Endothelial cell of umbilical vein (primary cell): ENCODE measurements at regions not wholly inside any gene's neighbourhood (a gene's known extent, or its start where the extent isn't known, plus 50 kb on each side); places are given as distances from the start of the nearest gene placed in this dataset.

Experiments used
- BruUV-seq: library from RNA; stranded (reverse); fragments of 400-500 nt; replicated peaks from 2 replicates; lab custom pipeline; 2021; lab: Mats Ljungman, UMichigan
- CTCF ChIA-PET: fragments of 300-600, 350-600 bp; sonication (Branson Sonifier 250); formaldehyde crosslinking; loops from one replicate; lab custom pipeline; 2021; ENCODE audit warnings: antibody characterized with exemption, inconsistent platforms; lab: Charles Lee
- POLR2A ChIA-PET: fragments of 300-600, 350-600 bp; sonication (Branson Sonifier 250); formaldehyde crosslinking; loops from one replicate; lab custom pipeline; 2021; ENCODE audit warnings: antibody characterized with exemption, inconsistent platforms; lab: Charles Lee
- DNase-seq: peaks from one replicate; pipeline ENCODE4 v3.0.0-alpha.2; 2011; ENCODE audit warnings: low read depth, low spot score
- FAIRE-seq: peaks from 2 replicates; lab custom pipeline; 2011; peaks lifted over from hg19 to GRCh38; lab: Jason Lieb, UNC
- H2AFZ ChIP-seq: 2 replicates; pipeline ENCODE4 v1.6.0; 2012; ENCODE audit warnings: low read depth, low read length, control low read depth, inconsistent platforms
- H3K27ac ChIP-seq: 2 replicates; pipeline ENCODE4 v1.5.1; 2011; ENCODE audit warnings: low read depth, mild to moderate bottlenecking, control low read depth, low read length, moderate library complexity; ENCODE audit not compliant: insufficient read depth
- H3K27me3 ChIP-seq, 2 experiments: 2 replicates each; pipeline versions ENCODE4 v1.6.0 to v1.6.1; 2011; ENCODE audit warnings: low read length in 2 of 2, mixed read lengths in 1 of 2; ENCODE audit not compliant: control insufficient read depth in 2 of 2, insufficient read depth in 2 of 2
- H3K36me3 ChIP-seq, 2 experiments: 2 replicates in 1 of 2; 3 replicates in 1 of 2; pipeline ENCODE4 v1.5.1; 2011; ENCODE audit warnings: low read length in 2 of 2, mild to moderate bottlenecking in 1 of 2, moderate library complexity in 1 of 2; ENCODE audit not compliant: control insufficient read depth in 2 of 2, insufficient read depth in 2 of 2; ENCODE audit errors: extremely low read depth in 1 of 2
- H3K4me1 ChIP-seq: 3 replicates; pipeline ENCODE4 v1.5.1; 2011; ENCODE audit warnings: mild to moderate bottlenecking, low read length; ENCODE audit not compliant: control insufficient read depth, insufficient read depth; ENCODE audit errors: extremely low read depth
- H3K4me2 ChIP-seq: 2 replicates; pipeline ENCODE4 v1.6.1; 2011; ENCODE audit warnings: low read length, control low read depth, mixed read lengths; ENCODE audit not compliant: insufficient read depth
- H3K4me3 ChIP-seq, 3 experiments: fragments of 200-600 bp in 1 of 3; sonication (generic), shearing (Covaris generic) in 1 of 3; replicated peaks in 1 of 3; 2 replicates each; pipeline ENCODE4 v1.5.1; 2011 to 2016; ENCODE audit warnings: control low read depth in 3 of 3, low read length in 3 of 3, mild to moderate bottlenecking in 2 of 3, inconsistent platforms in 1 of 3, low read depth in 1 of 3, moderate library complexity in 1 of 3; ENCODE audit not compliant: insufficient read depth in 1 of 3
- H3K79me2 ChIP-seq: 2 replicates; pipeline ENCODE4 v1.6.0; 2012; ENCODE audit warnings: low read length, inconsistent platforms; ENCODE audit not compliant: control insufficient read depth, insufficient read depth
- H3K9ac ChIP-seq: replicated peaks from 2 replicates; pipeline ENCODE3; 2011; ENCODE audit warnings: low read length, control low read depth; ENCODE audit not compliant: insufficient read depth; ENCODE audit errors: extremely low read depth
- H3K9me1 ChIP-seq: replicated peaks from 3 replicates; pipeline ENCODE4 v1.6.0; 2011; ENCODE audit warnings: mild to moderate bottlenecking, low read length; ENCODE audit not compliant: control insufficient read depth, insufficient read depth; ENCODE audit errors: extremely low read depth
- H3K9me3 ChIP-seq: replicated peaks from 2 replicates; pipeline ENCODE4 v1.5.1; 2012; ENCODE audit warnings: low read length, inconsistent platforms; ENCODE audit not compliant: control insufficient read depth, insufficient read depth
- H4K20me1 ChIP-seq: replicated peaks from 2 replicates; pipeline ENCODE3; 2011; ENCODE audit warnings: mild to moderate bottlenecking, low read length; ENCODE audit not compliant: control insufficient read depth, insufficient read depth; ENCODE audit errors: extremely low read depth
- EZH2 ChIP-seq: IDR thresholded peaks from 2 replicates; pipeline ENCODE4 v1.6.1; 2012; ENCODE audit warnings: borderline replicate concordance, low read depth, mild to moderate bottlenecking, moderate library complexity, low read length, inconsistent platforms; ENCODE audit not compliant: severe bottlenecking
- FOS ChIP-seq: IDR thresholded peaks from 2 replicates; pipeline ENCODE4 v1.6.1; 2011; ENCODE audit warnings: mild to moderate bottlenecking, low read length, moderate library complexity, borderline replicate concordance; ENCODE audit not compliant: insufficient read depth
- GATA2 ChIP-seq: IDR thresholded peaks from 2 replicates; pipeline ENCODE4 v1.7.0; 2011; ENCODE audit warnings: low read depth, mild to moderate bottlenecking, moderate library complexity, mixed read lengths, low read length; ENCODE audit not compliant: insufficient read length, insufficient read depth
- JUN ChIP-seq: IDR thresholded peaks from 2 replicates; pipeline ENCODE4 v1.6.1; 2011; ENCODE audit warnings: borderline replicate concordance, low read depth; ENCODE audit not compliant: insufficient read length, insufficient read depth
- MYC ChIP-seq: IDR thresholded peaks from one replicate; pipeline ENCODE4 v1.6.1; 2011; ENCODE audit warnings: mild to moderate bottlenecking, low read depth, low read length
- POLR2A ChIP-seq: IDR thresholded peaks from 2 replicates; pipeline ENCODE4 v1.6.1; 2012; ENCODE audit warnings: low read depth, mild to moderate bottlenecking, control low read depth, low read length
- POLR2AphosphoS5 ChIP-seq: IDR thresholded peaks from 2 replicates; pipeline ENCODE4 v1.6.1; 2012; ENCODE audit warnings: low read depth, mild to moderate bottlenecking, control low read depth, low read length, moderate library complexity; ENCODE audit not compliant: insufficient read depth
- dilution Hi-C: fragments of 300-500 bp; cut with MboI; formaldehyde crosslinking; loops from one replicate; pipeline ENCODE4 v1.15.0; 2019; ENCODE audit warnings: low sequenced_read_pairs; ENCODE audit not compliant: extremely low pct_ligation_motif_present
- intact Hi-C: fragments of 100-400 bp; cut with micrococcal nuclease; formaldehyde crosslinking; loops from one replicate; pipeline ENCODE4 v1.10.0; 2022
- TF ChIP-seq, protein P1 (sequence below), 2 donors: IDR thresholded peaks; 1 replicate in 1 of 2; 2 replicates in 1 of 2; pipeline ENCODE4 v1.5.1; 2011; ENCODE audit warnings: low read length in 2 of 2, mild to moderate bottlenecking in 2 of 2, moderate library complexity in 2 of 2, control low read depth in 1 of 2, inconsistent platforms in 1 of 2, low read depth in 1 of 2; ENCODE audit not compliant: insufficient read depth in 1 of 2; ENCODE audit errors: extremely low read depth in 1 of 2
- TF ChIP-seq, protein P2 (sequence below): IDR thresholded peaks from 2 replicates; pipeline ENCODE4 v1.6.1; 2011; ENCODE audit not compliant: insufficient read depth, insufficient read length

DNA sequence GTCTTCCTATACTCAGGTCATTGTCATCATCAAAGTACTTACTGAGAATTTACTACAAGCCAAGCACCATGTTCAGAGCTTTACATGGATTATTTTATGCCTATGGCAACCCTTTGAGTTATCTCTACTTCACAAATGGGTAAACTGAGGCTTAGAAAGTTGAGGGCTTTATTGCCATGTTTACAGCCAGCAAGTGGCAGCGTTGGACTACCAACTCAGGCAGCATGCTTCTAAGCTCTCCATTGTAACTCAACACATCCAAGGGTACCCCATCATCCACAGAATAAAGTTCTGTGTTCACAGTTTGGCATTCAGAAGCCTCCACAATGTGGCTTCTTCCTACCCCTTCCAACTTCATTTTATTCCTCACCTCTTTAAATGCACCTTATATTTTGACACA is 422.6 kb upstream of the GRIA1 start:
- ChIA-PET CTCF (no interaction called here), POLR2A (no interaction called here)
- Histone ChIP-seq H3K9me1 (no peaks in the 10 kb centered on the region), H3K79me2 (no peaks in the 10 kb centered on the region), H3K4me3 (no peak overlapping the region), H3K4me1 (no peaks in the 10 kb centered on the region), H3K9me3 (peaks cover 2% of the 10 kb centered on the region), H3K27ac (no peak overlapping the region), H4K20me1 (no peaks in the 10 kb centered on the region), H3K4me2 (no peak overlapping the region), H3K9ac (no peak overlapping the region), H3K27me3 (no peaks in the 10 kb centered on the region), H3K36me3 (no peaks in the 10 kb centered on the region), H2AFZ (no peak overlapping the region)
- dilution Hi-C loops (no loop called here), intact Hi-C loops (no loop called here)
- FAIRE-seq = no peak
- BruUV-seq = no TSS peak
- TF ChIP-seq POLR2AphosphoS5 (no peak), GATA2 (no peak), JUN (no peak), MYC (no peak), EZH2 (no peak), POLR2A (no peak), FOS (no peak)
- TF ChIP-seq, protein P1, sequence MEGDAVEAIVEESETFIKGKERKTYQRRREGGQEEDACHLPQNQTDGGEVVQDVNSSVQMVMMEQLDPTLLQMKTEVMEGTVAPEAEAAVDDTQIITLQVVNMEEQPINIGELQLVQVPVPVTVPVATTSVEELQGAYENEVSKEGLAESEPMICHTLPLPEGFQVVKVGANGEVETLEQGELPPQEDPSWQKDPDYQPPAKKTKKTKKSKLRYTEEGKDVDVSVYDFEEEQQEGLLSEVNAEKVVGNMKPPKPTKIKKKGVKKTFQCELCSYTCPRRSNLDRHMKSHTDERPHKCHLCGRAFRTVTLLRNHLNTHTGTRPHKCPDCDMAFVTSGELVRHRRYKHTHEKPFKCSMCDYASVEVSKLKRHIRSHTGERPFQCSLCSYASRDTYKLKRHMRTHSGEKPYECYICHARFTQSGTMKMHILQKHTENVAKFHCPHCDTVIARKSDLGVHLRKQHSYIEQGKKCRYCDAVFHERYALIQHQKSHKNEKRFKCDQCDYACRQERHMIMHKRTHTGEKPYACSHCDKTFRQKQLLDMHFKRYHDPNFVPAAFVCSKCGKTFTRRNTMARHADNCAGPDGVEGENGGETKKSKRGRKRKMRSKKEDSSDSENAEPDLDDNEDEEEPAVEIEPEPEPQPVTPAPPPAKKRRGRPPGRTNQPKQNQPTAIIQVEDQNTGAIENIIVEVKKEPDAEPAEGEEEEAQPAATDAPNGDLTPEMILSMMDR (IDR thresholded peaks at IDR 0.05; ENCODE audit: extremely low read depth in 1 of 2, insufficient read depth in 1 of 2, low read depth in 1 of 2, low read length in 2 of 2) = no peak
- TF ChIP-seq, protein P2, sequence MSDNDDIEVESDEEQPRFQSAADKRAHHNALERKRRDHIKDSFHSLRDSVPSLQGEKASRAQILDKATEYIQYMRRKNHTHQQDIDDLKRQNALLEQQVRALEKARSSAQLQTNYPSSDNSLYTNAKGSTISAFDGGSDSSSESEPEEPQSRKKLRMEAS = no peak
- no peak for DNase-seq
